GM12878 (cell line): ENCODE measurements at regions not wholly inside any gene's neighbourhood (a gene's known extent, or its start where the extent isn't known, plus 50 kb on each side); places are given as distances from the start of the nearest gene placed in this dataset.
A peak's percentile ranks its signal among the peaks of the same experiment; 100 is the strongest.

Experiments
- ATAC-seq: fragments of 200-7000 bp; cut with Tn5 transposase; 3 replicates; pipeline ENCODE4 v1.9.1; 2020; ENCODE audit warnings: mild to moderate bottlenecking, moderate library complexity
- BruUV-seq: library from RNA; stranded (reverse); fragments of 400-500 nt; replicated peaks from 2 replicates; lab custom pipeline; 2021; lab: Mats Ljungman, UMichigan
- CTCF ChIA-PET: fragments of 300-600 bp; sonication (Branson Sonifier 250); formaldehyde crosslinking; extraction: SDS; loops from one replicate; lab custom pipeline; 2021; ENCODE audit warnings: inconsistent platforms; lab: Yijun Ruan, JAX
- POLR2A ChIA-PET: fragments of 350-600 bp; formaldehyde crosslinking; extraction: SDS; loops from one replicate; lab custom pipeline; 2021; ENCODE audit warnings: inconsistent platforms; lab: Charles Lee
- RAD21 ChIA-PET: fragments of 300-600 bp; sonication (Branson Sonifier 250); formaldehyde crosslinking; loops from one replicate; lab custom pipeline; 2023; ENCODE audit warnings: antibody characterized with exemption; ENCODE audit not compliant: unreplicated experiment; lab: Charles Lee
- SMC1A ChIA-PET: fragments of 300-600 bp; sonication (Branson Sonifier 250); formaldehyde crosslinking; loops from one replicate; lab custom pipeline; 2023; ENCODE audit not compliant: unreplicated experiment, uncharacterized antibody; lab: Charles Lee
- DNase-seq: peaks from one replicate; pipeline ENCODE4 v3.0.0-alpha.2; 2011; ENCODE audit warnings: low read depth, low spot score
- FAIRE-seq: peaks from 3 replicates; lab custom pipeline; 2011; peaks lifted over from hg19 to GRCh38; lab: Jason Lieb, UNC
- H2AFZ ChIP-seq: 2 replicates; pipeline ENCODE4 v1.6.0; 2011; ENCODE audit warnings: low read depth, low read length, control low read depth; ENCODE audit not compliant: control insufficient read depth
- H3K27ac ChIP-seq: 2 replicates; pipeline ENCODE4 v1.5.1; 2011; ENCODE audit warnings: control low read depth; ENCODE audit not compliant: control insufficient read depth, insufficient read depth
- H3K27me3 ChIP-seq, 2 experiments: replicated peaks in 1 of 2; 2 replicates each; pipeline versions ENCODE4 v1.6.0 to v1.6.1; 2011; ENCODE audit warnings: low read length in 1 of 2; ENCODE audit not compliant: control insufficient read depth in 2 of 2, insufficient read depth in 2 of 2
- H3K36me3 ChIP-seq, 2 experiments: 2 replicates each; pipeline ENCODE4 v1.5.1; 2011; ENCODE audit warnings: low read length in 1 of 2; ENCODE audit not compliant: control insufficient read depth in 2 of 2, insufficient read depth in 2 of 2
- H3K4me1 ChIP-seq: 2 replicates; pipeline ENCODE4 v1.6.1; 2011; ENCODE audit warnings: mild to moderate bottlenecking, low read length, moderate library complexity, mixed read lengths; ENCODE audit not compliant: control insufficient read depth, insufficient read depth
- H3K4me2 ChIP-seq: 2 replicates; pipeline ENCODE4 v1.6.0; 2011; ENCODE audit warnings: control low read depth; ENCODE audit not compliant: control insufficient read depth, insufficient read depth
- H3K4me3 ChIP-seq: fragments of 200-600 bp; sonication (generic); 2 replicates; pipeline ENCODE4 v1.5.1; 2016
- H3K79me2 ChIP-seq: 2 replicates; pipeline ENCODE4 v1.6.0; 2011; ENCODE audit warnings: low read length; ENCODE audit not compliant: control insufficient read depth, insufficient read depth
- H3K9ac ChIP-seq: 2 replicates; pipeline ENCODE4 v1.8.0; 2011; ENCODE audit warnings: low read length, control low read depth, mixed read lengths; ENCODE audit not compliant: control insufficient read depth, insufficient read depth
- H3K9me3 ChIP-seq: replicated peaks from 3 replicates; pipeline ENCODE4 v1.5.1; 2011; ENCODE audit warnings: mild to moderate bottlenecking, low read length; ENCODE audit not compliant: control insufficient read depth, insufficient read depth
- H4K20me1 ChIP-seq: 2 replicates; pipeline ENCODE4 v1.6.0; 2011; ENCODE audit not compliant: control insufficient read depth, insufficient read depth
- BRCA1 ChIP-seq: IDR thresholded peaks from 2 replicates; pipeline ENCODE4 v1.6.1; 2011; ENCODE audit warnings: low read depth, low read length, improper control_type of control experiment
- ZBED1 ChIP-seq: IDR thresholded peaks from 2 replicates; pipeline ENCODE4 v1.6.1; 2016; ENCODE audit warnings: borderline replicate concordance
- ZBTB40 ChIP-seq: fragments of 450-650 bp; IDR thresholded peaks from 2 replicates; pipeline ENCODE4 v1.6.1; 2016; ENCODE audit warnings: mild to moderate bottlenecking, moderate library complexity, borderline replicate concordance
- ZNF592 ChIP-seq: fragments of 450-650 bp; IDR thresholded peaks from 2 replicates; pipeline ENCODE4 v1.6.1; 2017; ENCODE audit warnings: mild to moderate bottlenecking, moderate library complexity
- WGBS: methylation state at CpG from one replicate; pipeline ENCODE4 v1.1.6; 2016; ENCODE audit warnings: low lambda C conversion rate; ENCODE audit not compliant: insufficient replicate concordance, insufficient coverage; ENCODE audit errors: missing lambda C conversion rate; 5-methylcytosine and 5-hydroxymethylcytosine counted together
- in situ Hi-C: fragments of 300-500 bp; cut with MboI; formaldehyde crosslinking; loops from 9 replicates; pipeline ENCODE4 v1.14.3; 2018; ENCODE audit warnings: mixed read lengths
- intact Hi-C: fragments of 100-400 bp; cut with micrococcal nuclease; formaldehyde crosslinking; loops from one replicate; pipeline ENCODE4 v1.14.2; 2022; ENCODE audit not compliant: unreplicated experiment

- H3K9ac ChIP-seq: no peak overlapping the region
- TF ChIP-seq ZBED1 (no peak), ZBTB40 (peak; percentile 69)
- no peaks in the 10 kb centered on the region for H3K9me3 ChIP-seq
- H3K27ac ChIP-seq: no peak overlapping the region
- H3K4me2 ChIP-seq: no peak overlapping the region
- ChIA-PET POLR2A (no interaction called here), RAD21 (no interaction called here), CTCF (interaction anchor here (0.9 kb wide), 1 partner anchor 102 kb away, joined by 3 read pairs; no protein-coding TSS in a partner anchor), SMC1A (no interaction called here)
- DNase-seq (no peak), FAIRE-seq (no peak), ATAC-seq (no peak)
- in situ Hi-C loops (no loop called here), intact Hi-C loops (no loop called here)
- no peaks in the 10 kb centered on the region for H3K79me2 ChIP-seq
- 62% methylated on average over 4 of the region's 4 CpGs for WGBS
- H3K27me3 ChIP-seq: no peaks in the 10 kb centered on the region
- H4K20me1 ChIP-seq: no peaks in the 10 kb centered on the region
- no TSS peak for BruUV-seq
- no peak overlapping the region for H3K4me3 ChIP-seq
- H3K4me1 ChIP-seq: no peaks in the 10 kb centered on the region
- H3K36me3 ChIP-seq: no peaks in the 10 kb centered on the region
- H2AFZ ChIP-seq: no peak overlapping the region
Observed at GRCh38 chr3:5741017-5741416, 553.5 kb downstream of the EDEM1 start.

- RAD21 ChIA-PET: no interaction called here
- H4K20me1 ChIP-seq: no peaks in the 10 kb centered on the region
- H3K4me3 ChIP-seq: no peak overlapping the region
- WGBS: 10% methylated on average over 3 of the region's 3 CpGs
- no peak for FAIRE-seq
- no peak overlapping the region for H3K9ac ChIP-seq
- H3K79me2 ChIP-seq: no peaks in the 10 kb centered on the region
- no peaks in the 10 kb centered on the region for H3K9me3 ChIP-seq
- H3K4me2 ChIP-seq: no peak overlapping the region
- POLR2A ChIA-PET: interaction anchor here (0.6 kb wide), 1 partner anchor 19 kb away, joined by 3 read pairs; no protein-coding TSS in a partner anchor
- H3K36me3 ChIP-seq: no peaks in the 10 kb centered on the region
- no TSS peak for BruUV-seq
- SMC1A ChIA-PET: interaction anchor here (1.5 kb wide), 1 partner anchor 10 kb away, joined by 3 read pairs; no protein-coding TSS in a partner anchor
- no peak for DNase-seq
- intact Hi-C loops (no loop called here), in situ Hi-C loops (no loop called here)
- CTCF ChIA-PET: no interaction called here
- H3K4me1 ChIP-seq: no peaks in the 10 kb centered on the region
- H3K27me3 ChIP-seq: no peaks in the 10 kb centered on the region
- no peak for ATAC-seq
- no peak overlapping the region for H2AFZ ChIP-seq
- H3K27ac ChIP-seq: no peak overlapping the region
- TF ChIP-seq ZBTB40: no peak
- TF ChIP-seq ZNF592: no peak
- TF ChIP-seq BRCA1: no peak
Observed at GRCh38 chr3:5750091-5750490, 562.6 kb downstream of the EDEM1 start.
